Central memory CD8-positive, alpha-beta T cell (primary cell): ENCODE measurements at regions not wholly inside any gene's neighbourhood (a gene's known extent, or its start where the extent isn't known, plus 50 kb on each side); places are given as distances from the start of the nearest gene placed in this dataset.
"Not testable (repeated sequence)": the region's sequence is repeated elsewhere in the genome, so short reads cannot be mapped to it uniquely, and the experiment has no call there.

Experiments used
- ATAC-seq: fragments of 150-1000 bp; cut with Tn5 transposase; replicated peaks from 2 replicates; pipeline ENCODE4 v1.10.0; 2022; ENCODE audit warnings: mild to moderate bottlenecking, moderate FRiP score, moderate number of reproducible peaks; ENCODE audit not compliant: poor library complexity, severe bottlenecking; ENCODE audit errors: extremely low read depth
- DNase-seq, 2 donors: peaks; one replicate each; pipeline ENCODE4 v3.0.0; 2021; ENCODE audit warnings: low spot score in 2 of 2
- H3K27ac Mint-ChIP-seq: one replicate; pipeline ENCODE4 v1.8.0; 2022; ENCODE audit warnings: low read depth, mild to moderate bottlenecking, moderate library complexity, mixed read lengths
- H3K27me3 Mint-ChIP-seq: one replicate; pipeline ENCODE4 v1.8.0; 2022; ENCODE audit warnings: mixed read lengths
- H3K36me3 Mint-ChIP-seq: one replicate; pipeline ENCODE4 v1.8.0; 2022; ENCODE audit warnings: mild to moderate bottlenecking, moderate library complexity, mixed read lengths; ENCODE audit not compliant: insufficient read depth
- H3K4me1 Mint-ChIP-seq: one replicate; pipeline ENCODE4 v1.8.0; 2022; ENCODE audit warnings: mixed read lengths
- H3K4me3 Mint-ChIP-seq: one replicate; pipeline ENCODE4 v1.8.0; 2022; ENCODE audit warnings: mild to moderate bottlenecking, moderate library complexity, mixed read lengths
- H3K9me3 Mint-ChIP-seq: one replicate; pipeline ENCODE4 v1.8.0; 2022; ENCODE audit warnings: mixed read lengths

DNA sequence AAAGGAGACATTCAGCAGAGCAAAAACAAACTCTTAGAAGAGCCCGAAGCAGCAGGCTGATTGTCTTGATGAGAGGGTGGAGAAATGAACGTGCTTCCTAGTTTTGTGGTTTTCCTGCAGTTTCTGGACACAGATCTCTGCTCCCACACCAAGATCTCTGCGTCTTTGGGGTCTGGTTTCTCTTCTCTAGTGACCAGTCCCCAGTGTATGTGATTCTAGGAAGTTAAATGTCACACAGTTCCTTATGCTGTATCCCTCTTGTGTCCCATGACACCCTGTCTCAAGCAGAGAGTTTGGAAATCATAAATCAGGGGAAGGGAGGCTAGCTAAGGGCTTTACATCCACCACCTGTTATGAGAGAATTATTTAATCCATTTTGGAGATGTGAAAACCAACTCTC, 55.4 kb upstream of the KLF14 start:
- no peak for DNase-seq
- Mint-ChIP-seq H3K4me1 (no peaks in the 10 kb centered on the region), H3K27me3 (peaks cover 30% of the 10 kb centered on the region), H3K36me3 (no peaks in the 10 kb centered on the region), H3K9me3 (no peaks in the 10 kb centered on the region), H3K27ac (no peak overlapping the region), H3K4me3 (no peak overlapping the region)
- no peak for ATAC-seq

DNA sequence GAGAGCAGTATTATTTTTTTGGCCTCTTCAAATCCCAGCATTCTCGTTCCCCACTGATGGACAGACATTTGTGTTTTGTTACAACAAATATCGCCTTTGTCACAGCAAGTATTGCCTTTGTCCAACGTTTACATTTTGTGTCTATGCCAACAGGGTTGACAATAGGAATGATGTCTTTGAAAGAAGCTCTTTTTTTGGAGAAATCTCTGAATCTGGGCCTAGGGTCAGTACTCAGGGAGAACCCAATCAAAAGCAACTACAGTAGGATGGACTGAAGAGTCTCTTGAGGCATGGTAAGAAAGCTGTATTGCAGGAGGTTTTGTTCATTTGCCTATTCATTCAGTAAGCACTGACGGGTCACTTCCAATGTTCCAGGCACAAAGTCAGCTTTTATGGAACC, 57.7 kb upstream of the KLF14 start:
- ATAC-seq: no peak
- Mint-ChIP-seq H3K27ac (no peak overlapping the region), H3K27me3 (peaks cover 7% of the 10 kb centered on the region)

DNA sequence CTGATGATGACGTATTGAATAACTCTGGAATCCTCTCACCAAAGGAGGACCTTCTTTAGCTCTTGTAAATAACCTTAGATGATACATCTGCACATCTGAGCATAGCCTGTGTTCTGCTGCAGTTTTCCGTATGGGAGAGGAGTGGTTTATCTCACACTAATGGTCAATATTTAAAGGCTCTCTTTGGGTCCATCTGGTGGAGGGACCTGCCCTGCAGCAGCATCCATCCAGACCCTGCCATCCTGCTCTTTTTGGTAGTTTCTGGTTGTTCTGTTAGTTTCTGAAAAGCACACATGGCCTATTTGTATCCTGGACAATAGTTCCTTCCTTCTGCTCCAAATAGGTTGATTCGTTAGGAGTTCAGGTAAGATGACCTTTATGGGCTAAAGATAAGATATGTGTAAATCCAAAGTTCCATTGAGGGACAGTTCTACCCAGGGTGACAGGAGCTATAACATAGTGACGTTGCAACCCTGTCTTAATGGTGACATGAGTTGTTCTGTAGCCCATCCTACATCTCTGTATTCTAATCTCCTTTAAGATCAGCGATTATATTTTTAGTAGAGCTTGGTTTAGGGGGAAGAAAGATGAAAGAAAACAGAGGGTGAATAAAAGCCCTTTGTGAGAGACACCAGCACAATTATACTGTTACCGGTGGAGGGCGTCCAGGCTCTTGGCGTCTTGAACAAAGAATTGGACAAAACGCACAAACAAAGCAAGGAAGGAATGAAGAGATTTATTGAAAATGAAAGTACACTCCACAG, 60.0 kb upstream of the KLF14 start:
- peaks cover 19% of the 10 kb centered on the region for H3K27me3 Mint-ChIP-seq
- ATAC-seq: no peak
- H3K27ac Mint-ChIP-seq: no peak overlapping the region
- H3K4me3 Mint-ChIP-seq: no peak overlapping the region
- no peaks in the 10 kb centered on the region for H3K9me3 Mint-ChIP-seq
- H3K4me1 Mint-ChIP-seq: no peaks in the 10 kb centered on the region
- H3K36me3 Mint-ChIP-seq: no peaks in the 10 kb centered on the region
- DNase-seq: no peak

More for the DNA sequence above, 57.7 kb upstream of the KLF14 start:
- no peaks in the 10 kb centered on the region for H3K9me3 Mint-ChIP-seq
- DNase-seq: no peak
- no peak overlapping the region for H3K4me3 Mint-ChIP-seq
- H3K4me1 Mint-ChIP-seq: no peaks in the 10 kb centered on the region
- no peaks in the 10 kb centered on the region for H3K36me3 Mint-ChIP-seq

DNA sequence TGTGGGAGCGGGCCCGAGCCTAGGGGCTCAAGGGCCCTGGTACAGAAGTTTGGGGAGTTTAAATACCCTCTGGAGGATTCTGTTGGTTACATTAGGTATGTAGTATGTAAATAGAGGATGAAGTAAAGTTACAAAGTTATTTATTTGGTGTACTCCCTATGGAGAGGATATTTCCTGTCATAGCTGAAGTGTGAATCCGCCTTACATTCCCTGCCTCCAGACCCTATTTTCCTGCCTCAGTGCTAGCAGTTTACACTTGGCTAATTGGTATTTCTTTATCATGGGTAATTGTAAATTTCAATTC, 60.6 kb upstream of the KLF14 start:
- DNase-seq: no peak
- Mint-ChIP-seq H3K4me3 (no peak overlapping the region), H3K27me3 (peaks cover 25% of the 10 kb centered on the region), H3K4me1 (no peaks in the 10 kb centered on the region), H3K27ac (no peak overlapping the region), H3K36me3 (no peaks in the 10 kb centered on the region), H3K9me3 (no peaks in the 10 kb centered on the region)
- no peak for ATAC-seq

DNA sequence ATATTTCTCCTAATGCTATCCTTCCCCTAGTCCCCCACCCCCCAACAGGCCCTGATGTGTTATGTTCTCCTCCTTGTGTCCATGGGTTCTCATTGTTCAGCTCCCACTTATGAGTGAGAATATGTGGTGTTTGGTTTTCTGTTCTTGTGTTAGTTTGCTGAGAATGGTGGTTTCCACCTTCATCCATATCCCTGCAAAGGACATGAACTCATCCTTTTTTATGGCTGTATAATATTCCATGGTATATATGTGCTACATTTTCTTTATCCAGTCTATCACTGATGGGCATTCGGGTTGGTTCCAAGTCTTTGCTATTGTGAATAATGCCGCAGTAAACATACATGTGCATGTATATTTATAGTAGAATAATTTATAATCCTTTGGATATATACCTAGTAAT, 62.4 kb upstream of the KLF14 start:
- not testable (repeated sequence) for ATAC-seq, H3K4me3 Mint-ChIP-seq, H3K27ac Mint-ChIP-seq, H3K4me1 Mint-ChIP-seq, DNase-seq, H3K36me3 Mint-ChIP-seq, H3K9me3 Mint-ChIP-seq
- H3K27me3 Mint-ChIP-seq: peaks cover 43% of the 10 kb centered on the region

DNA sequence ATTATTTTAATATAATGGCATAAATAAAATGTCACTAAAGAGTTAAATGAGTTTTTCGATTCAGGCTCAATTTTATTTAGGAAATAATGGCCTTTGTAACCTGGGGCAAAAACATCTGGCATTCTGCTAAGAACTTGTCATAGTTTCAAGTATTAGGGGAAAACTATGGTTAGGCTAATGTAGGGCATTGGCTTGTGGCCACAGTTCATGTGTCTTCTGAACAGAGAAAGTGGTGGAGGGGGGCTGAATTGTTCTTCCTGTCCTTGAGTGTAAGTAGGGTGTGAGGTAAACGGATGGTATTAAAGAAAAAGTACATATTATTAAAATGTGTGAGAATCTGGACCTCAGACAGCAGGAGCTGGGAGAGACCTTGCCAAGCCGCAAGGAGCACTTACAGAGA, 69.1 kb upstream of the KLF14 start:
- Mint-ChIP-seq H3K9me3 (no peaks in the 10 kb centered on the region), H3K27me3 (peaks cover 51% of the 10 kb centered on the region), H3K4me3 (no peak overlapping the region), H3K4me1 (no peaks in the 10 kb centered on the region), H3K36me3 (no peaks in the 10 kb centered on the region), H3K27ac (no peak overlapping the region)
- no peak for DNase-seq
- ATAC-seq: no peak

DNA sequence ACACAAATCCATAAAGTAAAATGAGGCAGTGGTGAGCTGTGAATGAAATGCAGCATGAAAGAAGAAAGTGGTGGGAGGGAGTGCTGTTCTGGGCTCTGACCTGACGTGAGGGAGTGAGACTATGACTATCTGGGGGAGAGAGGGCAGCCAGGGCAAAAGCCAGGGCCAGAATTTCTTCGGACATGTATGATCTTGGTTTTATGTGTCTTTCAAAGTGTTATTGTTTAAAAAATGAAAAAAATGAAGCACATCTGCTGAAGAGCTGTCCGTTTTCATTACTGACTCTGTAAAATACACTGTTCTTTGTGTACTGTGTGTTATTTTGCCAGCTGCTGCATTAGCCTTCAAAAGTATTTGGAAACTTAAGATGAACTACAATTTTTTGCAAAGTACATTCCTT, 70.2 kb upstream of the KLF14 start:
- Mint-ChIP-seq H3K4me1 (no peaks in the 10 kb centered on the region), H3K27me3 (peaks cover 40% of the 10 kb centered on the region), H3K36me3 (peaks cover 2% of the 10 kb centered on the region), H3K27ac (no peak overlapping the region), H3K4me3 (no peak overlapping the region), H3K9me3 (no peaks in the 10 kb centered on the region)
- ATAC-seq (no peak), DNase-seq (no peak)

DNA sequence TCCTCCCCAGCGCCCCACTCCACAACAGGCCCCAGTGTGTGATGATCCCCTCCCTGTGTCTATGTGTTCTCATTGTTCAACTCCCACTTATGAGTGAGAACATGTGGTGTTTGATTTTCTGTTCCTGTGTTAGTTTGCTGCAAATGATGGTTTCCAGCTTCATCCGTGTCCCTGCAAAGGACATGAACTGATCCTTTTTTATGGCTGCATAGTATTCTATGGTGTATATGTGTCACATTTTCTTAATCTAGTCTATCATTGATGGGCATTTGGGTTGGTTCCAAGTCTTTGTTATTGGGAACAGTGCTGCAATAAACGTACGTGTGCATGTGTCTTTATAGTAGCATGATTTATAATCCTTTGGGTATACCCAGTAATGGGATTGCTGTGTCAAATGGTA, 78.8 kb upstream of the KLF14 start:
- not testable (repeated sequence) for DNase-seq, H3K36me3 Mint-ChIP-seq, H3K4me3 Mint-ChIP-seq, H3K4me1 Mint-ChIP-seq, H3K27ac Mint-ChIP-seq, ATAC-seq, H3K9me3 Mint-ChIP-seq
- peaks cover 10% of the 10 kb centered on the region for H3K27me3 Mint-ChIP-seq

DNA sequence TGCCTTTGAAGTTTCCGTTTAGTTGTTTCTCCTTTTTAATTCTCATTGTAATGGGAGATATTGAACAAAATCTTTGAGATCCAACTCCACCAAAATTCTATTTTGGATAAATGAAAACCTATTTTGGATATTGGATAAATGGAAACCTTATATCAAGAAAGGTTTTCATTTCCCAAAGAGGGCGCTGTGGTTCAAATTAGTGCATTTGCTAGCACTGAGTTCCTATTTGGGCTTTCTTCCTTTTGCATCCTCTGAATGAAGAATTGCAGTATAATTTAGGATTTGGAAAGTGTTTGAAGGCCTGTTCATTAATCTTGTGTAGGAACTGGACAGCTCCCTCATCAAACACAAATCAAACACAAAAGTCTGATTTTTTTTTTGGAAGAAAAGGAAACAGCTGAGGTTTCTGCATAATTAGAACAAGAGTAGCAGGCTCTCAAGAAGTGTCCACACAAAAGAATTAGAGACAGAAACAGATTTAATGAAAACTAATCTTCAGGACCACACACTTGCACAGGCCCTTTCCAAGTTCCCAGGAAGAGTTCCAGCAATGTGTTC, 80.8 kb upstream of the KLF14 start:
- DNase-seq: no peak
- Mint-ChIP-seq H3K4me3 (no peak overlapping the region), H3K9me3 (no peaks in the 10 kb centered on the region), H3K4me1 (no peaks in the 10 kb centered on the region), H3K36me3 (no peaks in the 10 kb centered on the region), H3K27ac (no peak overlapping the region), H3K27me3 (peaks cover 22% of the 10 kb centered on the region)
- ATAC-seq: no peak

DNA sequence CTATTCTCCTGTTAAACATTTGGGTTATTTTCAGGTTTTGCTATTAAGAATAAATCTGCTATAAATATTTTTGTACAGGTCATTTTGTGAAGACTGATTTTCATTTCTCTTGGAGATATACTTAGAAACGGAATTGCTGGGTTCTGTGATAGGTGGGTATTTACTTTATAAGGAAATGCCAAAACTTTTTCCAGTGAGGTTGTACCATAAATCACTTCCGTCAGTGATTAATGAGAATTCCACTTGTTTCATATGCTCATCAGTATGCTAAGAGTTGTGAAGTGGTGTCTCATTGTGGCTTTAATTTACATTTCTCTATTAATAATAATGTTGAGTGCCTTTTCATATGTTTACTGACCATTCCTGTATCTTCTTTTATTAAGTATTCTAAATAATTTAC, 84.0 kb upstream of the KLF14 start:
- H3K9me3 Mint-ChIP-seq: no peaks in the 10 kb centered on the region
- no peak overlapping the region for H3K4me3 Mint-ChIP-seq
- H3K27ac Mint-ChIP-seq: no peak overlapping the region
- no peaks in the 10 kb centered on the region for H3K4me1 Mint-ChIP-seq
- ATAC-seq: no peak
- no peaks in the 10 kb centered on the region for H3K36me3 Mint-ChIP-seq
- DNase-seq: no peak
- H3K27me3 Mint-ChIP-seq: peaks cover 28% of the 10 kb centered on the region

DNA sequence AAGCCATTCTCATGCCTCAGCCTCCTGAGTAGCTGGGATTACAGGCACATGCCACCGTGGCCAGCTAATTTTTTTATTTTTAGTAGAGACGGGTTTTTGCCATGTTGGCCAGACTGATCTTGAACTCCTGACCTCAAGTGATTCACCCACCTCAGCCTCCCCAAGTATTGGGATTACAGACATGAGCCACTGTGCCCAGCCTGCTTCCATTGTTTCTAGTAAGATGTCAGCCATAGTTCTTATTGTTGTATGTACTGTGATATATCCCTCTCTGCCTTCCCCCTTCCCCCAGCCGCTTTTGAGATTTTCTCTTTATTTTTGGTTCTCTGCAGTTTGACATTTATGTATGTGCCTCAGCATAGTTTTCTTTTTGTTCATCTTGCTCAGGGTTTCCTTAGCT, 87.9 kb upstream of the KLF14 start:
- Mint-ChIP-seq H3K4me1 (no peaks in the 10 kb centered on the region), H3K27me3 (peaks cover 53% of the 10 kb centered on the region), H3K4me3 (no peak overlapping the region), H3K36me3 (no peaks in the 10 kb centered on the region), H3K9me3 (peaks cover 15% of the 10 kb centered on the region), H3K27ac (no peak overlapping the region)
- DNase-seq: no peak
- ATAC-seq: no peak

DNA sequence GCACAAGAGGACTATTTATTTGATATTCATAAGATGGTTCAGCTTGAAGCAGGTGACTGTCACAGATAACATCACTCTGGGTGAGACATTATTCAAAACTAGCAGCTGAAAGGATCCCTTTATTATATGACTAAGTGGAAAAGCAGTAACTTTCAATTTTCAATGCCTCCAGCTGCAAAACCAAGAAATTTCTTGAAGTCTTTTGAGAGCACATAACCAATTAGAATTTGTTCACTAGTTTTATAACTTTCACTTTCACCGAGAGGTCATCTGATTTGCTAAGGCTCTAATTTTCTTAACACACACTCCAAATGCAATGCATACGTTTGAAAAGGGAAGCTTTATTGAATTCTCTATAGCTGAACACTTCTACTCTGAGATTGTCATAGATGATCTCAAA, 88.6 kb upstream of the KLF14 start:
- Mint-ChIP-seq H3K4me3 (no peak overlapping the region), H3K27me3 (peaks cover 57% of the 10 kb centered on the region), H3K36me3 (no peaks in the 10 kb centered on the region), H3K4me1 (no peaks in the 10 kb centered on the region), H3K27ac (no peak overlapping the region), H3K9me3 (peaks cover 23% of the 10 kb centered on the region)
- DNase-seq (no peak), ATAC-seq (no peak)

DNA sequence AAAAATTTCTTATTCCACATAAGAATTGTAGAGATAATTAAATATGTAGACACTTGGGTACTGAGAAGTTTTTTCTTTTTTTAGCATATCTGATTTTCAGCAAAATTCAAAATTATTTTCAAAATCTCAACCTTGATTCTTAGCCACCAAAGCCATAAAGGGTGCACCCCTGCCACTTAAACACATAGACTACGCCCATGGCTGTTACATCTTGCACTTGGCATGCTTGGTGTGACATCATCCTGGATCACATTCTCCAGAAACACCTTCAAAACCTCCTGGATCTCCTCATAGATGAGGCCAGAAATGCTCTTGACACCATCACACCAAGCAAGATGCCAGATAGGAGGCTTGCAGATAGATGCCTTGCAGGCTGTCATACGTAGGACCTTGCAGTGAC, 89.1 kb upstream of the KLF14 start:
- ATAC-seq: no peak
- DNase-seq: no peak
- Mint-ChIP-seq H3K9me3 (peaks cover 26% of the 10 kb centered on the region), H3K4me1 (no peaks in the 10 kb centered on the region), H3K27me3 (peaks cover 57% of the 10 kb centered on the region), H3K4me3 (no peak overlapping the region), H3K36me3 (no peaks in the 10 kb centered on the region), H3K27ac (no peak overlapping the region)
